ENCODE measurements at regions not wholly inside any gene's neighbourhood (a gene's known extent, or its start where the extent isn't known, plus 50 kb on each side); places are given as distances from the start of the nearest gene placed in this dataset.
"Not testable (repeated sequence)": the region's sequence is repeated elsewhere in the genome, so short reads cannot be mapped to it uniquely, and the experiment has no call there.

DNA sequence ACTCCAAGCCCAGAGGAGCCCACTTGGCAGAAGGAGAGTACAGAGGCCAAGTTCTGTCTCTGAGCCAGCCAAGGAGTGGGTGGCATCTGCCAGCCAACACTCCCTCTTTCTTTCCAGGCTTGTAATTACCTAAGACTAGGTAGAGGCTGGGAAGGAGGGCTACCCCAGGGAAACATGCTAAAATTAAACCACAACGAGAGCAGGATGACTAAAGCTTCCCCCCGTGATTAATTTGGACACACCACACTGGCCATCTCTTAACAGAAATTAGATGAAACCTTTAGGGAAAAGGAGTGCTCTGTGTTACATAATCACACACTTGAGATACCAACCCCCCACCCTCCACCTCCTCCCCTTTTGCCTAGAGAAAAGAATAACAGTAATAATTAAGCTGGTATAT, 102.1 kb upstream of the ZC3H12A start:
- Histone ChIP-seq H3K36me3 (ENCODE audit: low read depth) (no peaks in the 10 kb centered on the region), H3K4me1 (ENCODE audit: low read depth) (no peaks in the 10 kb centered on the region), H3K4me3 (no peak overlapping the region), H3K9me3 (no peaks in the 10 kb centered on the region)
- ATAC-seq (no peak), DNase-seq (no peak)
- intact Hi-C loops (cut with DNase I, micrococcal nuclease) = no loop called here
- TF ChIP-seq, protein P1, sequence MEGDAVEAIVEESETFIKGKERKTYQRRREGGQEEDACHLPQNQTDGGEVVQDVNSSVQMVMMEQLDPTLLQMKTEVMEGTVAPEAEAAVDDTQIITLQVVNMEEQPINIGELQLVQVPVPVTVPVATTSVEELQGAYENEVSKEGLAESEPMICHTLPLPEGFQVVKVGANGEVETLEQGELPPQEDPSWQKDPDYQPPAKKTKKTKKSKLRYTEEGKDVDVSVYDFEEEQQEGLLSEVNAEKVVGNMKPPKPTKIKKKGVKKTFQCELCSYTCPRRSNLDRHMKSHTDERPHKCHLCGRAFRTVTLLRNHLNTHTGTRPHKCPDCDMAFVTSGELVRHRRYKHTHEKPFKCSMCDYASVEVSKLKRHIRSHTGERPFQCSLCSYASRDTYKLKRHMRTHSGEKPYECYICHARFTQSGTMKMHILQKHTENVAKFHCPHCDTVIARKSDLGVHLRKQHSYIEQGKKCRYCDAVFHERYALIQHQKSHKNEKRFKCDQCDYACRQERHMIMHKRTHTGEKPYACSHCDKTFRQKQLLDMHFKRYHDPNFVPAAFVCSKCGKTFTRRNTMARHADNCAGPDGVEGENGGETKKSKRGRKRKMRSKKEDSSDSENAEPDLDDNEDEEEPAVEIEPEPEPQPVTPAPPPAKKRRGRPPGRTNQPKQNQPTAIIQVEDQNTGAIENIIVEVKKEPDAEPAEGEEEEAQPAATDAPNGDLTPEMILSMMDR (IDR thresholded peaks at IDR 0.05) = no peak

DNA sequence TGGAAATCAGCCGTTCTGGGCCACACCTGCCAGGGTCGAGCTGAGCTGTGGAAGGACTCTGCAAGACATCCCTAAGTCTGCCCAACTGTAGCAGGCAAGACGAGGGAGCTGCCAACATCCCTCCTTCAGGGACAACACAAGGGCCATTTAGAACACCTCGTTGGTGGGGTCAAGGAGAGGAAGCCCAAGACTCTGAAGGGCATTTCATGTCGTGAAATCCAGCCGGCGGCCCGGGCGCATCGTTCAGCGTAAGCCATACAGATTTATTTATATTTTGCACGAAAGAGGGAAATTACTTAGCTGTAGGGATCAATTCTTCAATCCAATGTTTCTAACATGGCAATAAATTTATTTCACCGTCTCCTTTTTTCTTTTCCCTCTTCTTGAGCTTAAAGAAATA, 101.7 kb upstream of the ZC3H12A start:
- Histone ChIP-seq H3K9me3 (no peaks in the 10 kb centered on the region), H3K36me3 (ENCODE audit: low read depth) (no peaks in the 10 kb centered on the region), H3K4me3 (no peak overlapping the region), H3K4me1 (ENCODE audit: low read depth) (no peaks in the 10 kb centered on the region)
- intact Hi-C loops (cut with DNase I, micrococcal nuclease) = no loop called here
- DNase-seq = no peak
- ATAC-seq = no peak
- TF ChIP-seq, protein P1 (IDR thresholded peaks at IDR 0.05) = no peak

DNA sequence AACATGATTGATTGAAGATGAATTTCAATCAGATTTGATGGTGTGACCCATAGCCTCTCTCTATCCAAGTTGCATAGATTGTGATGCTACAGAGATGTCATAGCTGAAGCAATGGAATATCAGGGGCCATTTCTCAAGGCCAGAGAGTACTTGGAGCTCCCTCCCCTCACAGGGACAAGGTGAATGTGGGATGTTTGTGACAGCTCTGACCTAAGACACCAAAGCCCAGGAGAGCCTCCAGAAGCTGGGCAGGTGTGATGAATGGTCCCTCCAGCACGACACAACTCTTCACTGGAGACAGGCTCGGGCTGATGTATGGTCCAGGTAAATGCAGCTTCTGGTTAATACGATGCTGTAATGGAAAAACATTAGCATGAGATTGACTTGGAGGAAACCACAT, 101.0 kb upstream of the ZC3H12A start:
- ATAC-seq (no peak), DNase-seq (no peak)
- H3K36me3 ChIP-seq (ENCODE audit: low read depth) = no peaks in the 10 kb centered on the region
- no peaks in the 10 kb centered on the region for H3K9me3 ChIP-seq
- H3K4me1 ChIP-seq (ENCODE audit: low read depth) = no peaks in the 10 kb centered on the region
- TF ChIP-seq, protein P1 (IDR thresholded peaks at IDR 0.05) = no peak
- intact Hi-C loops (cut with DNase I, micrococcal nuclease) = no loop called here
- no peak overlapping the region for H3K4me3 ChIP-seq

DNA sequence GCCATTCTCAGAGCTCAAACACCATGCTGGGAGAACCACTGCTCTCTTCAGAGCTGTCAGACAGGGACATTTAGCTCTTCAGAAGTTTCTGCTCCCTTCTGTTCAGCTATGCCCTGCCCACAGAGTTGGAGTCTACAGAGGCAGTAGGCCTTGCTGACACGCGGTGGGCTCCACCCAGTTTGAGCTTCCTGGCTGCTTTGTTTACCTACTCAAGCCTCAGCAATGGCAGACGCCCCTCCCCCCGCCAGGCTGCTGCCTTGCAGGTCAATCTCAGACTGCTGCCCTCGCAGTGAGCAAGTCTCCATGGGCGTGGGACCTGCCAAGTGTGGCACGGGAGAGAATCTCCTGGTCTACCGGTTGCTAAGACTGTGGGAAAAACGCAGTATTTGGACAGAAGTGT, 93.8 kb upstream of the ZC3H12A start:
- H3K4me3 ChIP-seq; ATAC-seq; H3K36me3 ChIP-seq (ENCODE audit: low read depth); H3K9me3 ChIP-seq; H3K4me1 ChIP-seq (ENCODE audit: low read depth); intact Hi-C loops (cut with DNase I, micrococcal nuclease): not testable (repeated sequence)
- peak in 1 of 3 donors; percentile 4 for DNase-seq

DNA sequence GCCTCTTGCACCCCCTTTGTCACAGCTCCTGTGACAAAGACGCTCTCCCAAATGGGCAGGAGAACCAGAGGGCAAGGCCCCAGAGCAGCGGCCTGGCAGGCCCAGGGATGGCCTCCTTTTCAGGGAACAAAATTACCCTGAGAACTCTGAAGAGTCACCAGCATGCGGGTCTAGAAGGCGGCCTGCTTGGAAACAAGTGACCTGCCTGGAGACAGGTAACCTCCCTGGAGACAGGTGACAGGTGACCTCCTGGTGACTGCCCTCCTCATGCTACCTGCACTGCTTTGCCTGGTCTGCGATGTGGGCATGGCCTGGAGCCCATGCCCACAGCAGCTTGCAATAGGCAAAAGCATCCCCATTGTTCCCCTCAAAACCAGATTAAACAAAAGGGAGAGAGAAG, 86.5 kb upstream of the ZC3H12A start:
- TF ChIP-seq, protein P1 (IDR thresholded peaks at IDR 0.05) = no peak
- intact Hi-C loops (cut with DNase I, micrococcal nuclease) = no loop called here
- H3K4me3 ChIP-seq = no peak overlapping the region

DNA sequence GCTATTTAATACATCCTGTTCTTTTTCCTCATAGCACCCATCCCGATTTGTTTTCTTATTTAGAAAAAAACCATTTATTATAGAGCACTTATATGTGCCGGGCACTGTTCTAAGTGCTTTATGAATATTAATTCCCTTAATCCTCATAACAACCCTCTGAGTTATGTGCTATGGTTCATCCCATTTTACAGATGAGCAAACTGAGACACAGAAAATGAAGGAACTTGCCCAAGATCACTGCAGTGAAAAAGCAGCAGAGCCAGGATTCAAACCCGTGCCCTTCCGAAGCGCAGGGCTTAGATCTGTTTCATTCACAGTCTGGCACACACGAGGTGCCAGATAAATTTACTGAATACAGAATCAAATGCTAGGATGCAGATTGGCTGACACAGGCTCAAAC, 85.1 kb upstream of the ZC3H12A start:
- Histone ChIP-seq H3K4me1 (ENCODE audit: low read depth) (no peaks in the 10 kb centered on the region), H3K9me3 (no peaks in the 10 kb centered on the region), H3K4me3 (no peak overlapping the region), H3K36me3 (ENCODE audit: low read depth) (no peaks in the 10 kb centered on the region)
- TF ChIP-seq, protein P1 (IDR thresholded peaks at IDR 0.05) = no peak
- no peak for ATAC-seq
- no peak for DNase-seq
- intact Hi-C loops (cut with DNase I, micrococcal nuclease) = no loop called here

More for the DNA sequence above, 86.5 kb upstream of the ZC3H12A start:
- H3K4me1 ChIP-seq (ENCODE audit: low read depth) = no peaks in the 10 kb centered on the region
- H3K9me3 ChIP-seq = no peaks in the 10 kb centered on the region
- ATAC-seq (no peak), DNase-seq (no peak)
- no peaks in the 10 kb centered on the region for H3K36me3 ChIP-seq (ENCODE audit: low read depth)

All from mucosa of descending colon (tissue), 3 donors.